GM20431 (cell line): ENCODE measurements at regions not wholly inside any gene's neighbourhood (a gene's known extent, or its start where the extent isn't known, plus 50 kb on each side); places are given as distances from the start of the nearest gene placed in this dataset.

Source experiments
- in situ Hi-C: fragments of 300-500 bp; cut with MseI, MboI; formaldehyde crosslinking; loops from one replicate; pipeline ENCODE4 v1.15.0; 2020; ENCODE audit warnings: low sequenced_read_pairs; ENCODE audit not compliant: unreplicated experiment

DNA sequence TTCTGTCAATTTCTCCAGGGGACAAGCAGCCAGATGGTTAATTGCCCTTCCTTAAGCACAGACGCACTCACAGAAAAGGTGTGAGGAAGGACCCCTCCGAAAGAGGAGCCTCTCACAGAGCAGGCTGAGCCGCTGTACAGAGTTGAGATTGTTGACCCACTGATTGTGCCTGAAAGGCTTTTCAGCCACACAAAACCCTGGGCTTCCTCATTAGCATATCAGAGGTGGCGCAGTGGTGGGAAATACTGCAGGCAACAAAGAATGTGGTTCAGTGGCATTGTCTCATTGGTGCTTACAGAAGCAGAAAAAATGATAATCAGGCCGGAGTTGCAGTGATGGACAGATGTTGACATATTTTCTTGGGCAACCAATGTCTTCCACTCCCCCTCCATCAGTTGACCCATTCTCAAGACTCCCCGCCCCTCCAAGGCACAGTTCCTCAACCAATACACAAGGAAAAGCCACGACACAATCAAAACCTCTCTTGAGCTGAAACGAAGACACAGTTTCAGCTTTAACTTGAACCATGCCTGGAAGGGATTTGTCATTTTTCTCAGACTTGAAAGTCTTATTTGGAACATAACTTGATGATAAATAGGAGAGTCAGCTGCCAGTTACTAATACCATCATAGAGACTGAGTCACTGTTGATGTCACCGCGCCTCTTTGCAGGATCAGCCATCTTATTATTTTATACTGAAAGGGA, 53.1 kb downstream of the ATXN3L start:
- in situ Hi-C loops, result loop anchor here (25.0 kb wide), 1 partner anchor 221 kb away; no protein-coding TSS in a partner anchor

DNA sequence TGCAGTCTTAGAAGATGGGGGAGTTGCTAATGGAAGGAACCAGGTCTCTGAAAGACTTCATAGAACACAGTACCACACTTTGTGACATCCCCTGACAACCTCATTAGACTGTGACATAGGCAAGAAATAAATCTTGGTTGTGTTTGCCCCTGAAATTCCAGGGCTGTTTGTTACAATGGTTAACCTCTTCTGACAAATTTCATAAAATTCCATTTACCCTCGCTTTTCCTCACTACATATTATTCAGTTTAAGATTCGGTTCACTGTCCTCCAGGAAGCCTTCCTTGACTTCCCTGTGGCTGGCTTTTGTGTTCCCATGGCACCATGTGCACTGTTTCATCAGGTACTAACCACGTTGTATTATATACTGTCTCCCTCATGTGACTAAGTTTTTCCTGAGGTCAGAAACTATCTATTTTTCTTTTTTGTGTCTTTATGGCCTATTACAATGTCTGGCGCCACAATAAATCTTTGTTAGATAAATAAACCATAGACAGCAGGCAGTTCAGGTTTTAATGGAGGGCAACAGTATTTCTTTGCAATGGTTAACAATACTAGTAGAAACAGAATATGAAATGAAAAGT, 54.2 kb downstream of the ATXN3L start:
- in situ Hi-C loops, result loop anchor here (25.0 kb wide), 1 partner anchor 222 kb away; no protein-coding TSS in a partner anchor

GRCh38 chrX:13265111-13265510, 54.7 kb downstream of the ATXN3L start:
- in situ Hi-C loops, result loop anchor here (25.0 kb wide), 1 partner anchor 222 kb away; no protein-coding TSS in a partner anchor

DNA sequence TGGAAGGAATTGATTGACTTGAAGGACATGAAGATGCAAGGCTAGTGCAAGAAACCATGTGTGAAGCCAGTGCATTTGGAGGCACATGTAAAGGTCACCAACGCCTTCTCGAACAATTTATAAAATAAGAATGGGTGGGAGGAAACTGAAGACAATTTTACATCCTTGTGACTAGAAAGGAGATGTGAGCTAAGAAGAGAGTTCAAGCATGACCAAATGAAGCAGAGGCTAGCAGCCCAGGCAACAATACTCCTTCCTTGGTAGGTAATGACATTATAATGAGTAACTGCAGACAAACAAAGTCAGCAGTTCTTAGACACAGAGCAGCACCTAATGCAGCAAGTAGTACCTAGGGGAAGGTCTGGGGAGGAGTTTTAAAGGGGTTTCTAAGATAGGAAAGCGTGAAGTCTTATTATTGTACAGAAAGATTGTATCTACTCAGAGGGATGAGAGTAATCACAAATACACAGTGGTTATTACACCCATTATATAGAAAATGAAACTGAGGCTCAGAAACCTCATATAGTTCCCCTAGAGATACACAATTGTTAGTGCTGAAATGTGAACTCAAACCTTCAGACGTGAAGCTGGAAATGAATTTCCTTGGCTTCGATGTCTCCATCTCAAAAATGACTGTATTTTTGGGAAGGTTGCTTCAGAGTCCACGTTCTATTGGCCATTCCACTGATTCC, 56.1 kb downstream of the ATXN3L start:
- in situ Hi-C loops, result loop anchor here (25.0 kb wide), 1 partner anchor 224 kb away; no protein-coding TSS in a partner anchor

DNA sequence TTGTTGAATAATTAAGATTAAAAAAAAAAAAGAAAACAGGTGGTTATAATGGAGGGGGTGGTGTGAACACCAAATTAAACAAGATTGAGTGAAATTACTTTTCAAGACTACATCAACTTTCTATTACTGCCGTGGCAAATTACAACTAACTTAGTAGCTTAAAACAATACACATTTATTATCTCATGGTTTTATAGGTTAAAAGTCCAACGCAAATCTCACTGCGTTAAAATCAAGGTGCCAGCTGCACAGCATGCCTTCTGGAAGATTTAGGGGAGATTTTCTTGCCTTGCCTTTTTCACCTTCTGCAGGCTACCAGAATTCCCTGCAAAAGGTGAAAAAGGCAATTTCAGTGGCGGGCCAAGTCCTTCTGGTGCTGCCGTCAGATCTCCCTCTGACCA, 58.5 kb downstream of the ATXN3L start:
- in situ Hi-C loops, result loop anchor here (25.0 kb wide), 1 partner anchor 226 kb away; no protein-coding TSS in a partner anchor

- in situ Hi-C loops, result loop anchor here (25.0 kb wide), 1 partner anchor 227 kb away; no protein-coding TSS in a partner anchor
Observed at GRCh38 chrX:13260598-13260997, 59.3 kb downstream of the ATXN3L start.

DNA sequence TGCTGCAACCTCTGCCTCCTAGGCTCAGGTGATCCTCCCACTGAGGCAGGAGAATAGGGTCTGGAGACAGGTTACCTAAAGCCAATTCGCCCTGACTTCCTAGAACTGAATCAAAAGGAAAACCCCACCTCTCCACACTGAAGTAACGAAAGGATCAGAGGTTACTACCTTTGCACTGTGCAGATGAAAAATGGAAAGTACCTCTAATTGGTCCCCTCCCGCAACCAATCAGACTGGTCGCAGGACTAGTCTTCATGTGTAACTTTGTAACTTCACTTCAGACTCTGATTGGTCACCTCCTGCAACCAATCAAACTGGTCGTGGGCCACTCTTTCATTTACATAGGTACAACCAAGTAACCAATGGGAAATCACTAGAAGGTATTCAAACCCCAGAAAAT, 61.1 kb downstream of the ATXN3L start:
- in situ Hi-C loops, result loop anchor here (25.0 kb wide), 1 partner anchor 229 kb away; no protein-coding TSS in a partner anchor

- in situ Hi-C loops, result loop anchor here (25.0 kb wide), 1 partner anchor 229 kb away; no protein-coding TSS in a partner anchor
Observed at GRCh38 chrX:13258052-13258444, 61.8 kb downstream of the ATXN3L start.

- in situ Hi-C loops, result loop anchor here (25.0 kb wide), 1 partner anchor 230 kb away; no protein-coding TSS in a partner anchor
Observed at GRCh38 chrX:13257223-13258051, 62.4 kb downstream of the ATXN3L start.

DNA sequence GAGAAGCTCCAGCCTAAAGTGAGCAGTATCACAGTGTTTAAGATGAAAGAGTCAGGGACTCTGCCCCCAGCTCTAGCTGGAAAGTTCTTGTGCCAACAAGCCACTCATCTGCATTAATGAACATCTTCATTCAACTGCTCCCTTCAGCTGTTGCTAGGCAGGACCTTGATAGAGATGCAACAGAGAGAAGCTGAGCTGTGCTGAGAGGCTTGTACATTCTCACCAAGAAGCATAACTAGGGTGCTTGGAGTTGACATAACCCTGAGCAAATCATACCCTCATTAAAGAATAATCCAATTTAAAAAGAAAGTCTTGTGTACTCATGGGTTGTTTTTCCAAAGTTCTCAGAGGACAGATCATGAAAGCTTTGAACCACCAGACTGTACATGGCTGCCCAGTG, 63.2 kb downstream of the ATXN3L start:
- in situ Hi-C loops, result loop anchor here (25.0 kb wide), 1 partner anchor 231 kb away; no protein-coding TSS in a partner anchor

GRCh38 chrX:13254870-13255269, 65.0 kb downstream of the ATXN3L start:
- in situ Hi-C loops, result loop anchor here (25.0 kb wide), 1 partner anchor 232 kb away; no protein-coding TSS in a partner anchor

DNA sequence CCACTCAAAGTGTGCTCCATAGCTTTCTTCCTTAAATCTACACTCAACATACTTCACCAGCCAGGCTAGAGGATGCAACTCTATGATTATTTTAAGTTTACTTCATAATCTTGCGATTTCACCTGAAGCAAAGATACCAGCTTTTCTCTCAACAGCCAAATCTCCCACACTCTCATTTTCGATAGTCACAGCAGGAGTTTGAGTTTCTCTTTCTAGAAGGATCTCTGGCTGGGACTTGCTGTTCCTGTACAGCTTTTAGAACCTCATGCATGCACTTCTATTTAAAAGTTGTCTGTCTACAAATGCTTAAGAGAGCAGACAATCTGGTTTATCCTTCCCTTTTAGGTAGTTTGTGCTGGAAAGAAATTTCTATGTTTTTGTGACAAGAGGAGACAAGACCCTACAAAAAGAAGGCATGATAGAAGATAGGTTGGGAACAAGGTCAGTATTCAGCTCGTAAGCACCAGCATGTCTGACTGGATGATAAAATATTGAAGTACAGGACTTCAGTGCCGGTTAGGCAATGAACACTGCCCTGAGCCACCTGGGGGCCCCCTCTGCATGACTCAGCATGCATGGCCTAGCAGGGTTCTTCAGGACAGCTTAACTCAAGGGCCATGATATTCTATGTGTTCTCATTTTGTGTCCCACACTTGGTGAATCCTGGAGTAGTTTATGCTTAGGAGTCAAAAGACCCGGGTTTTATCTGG, 65.6 kb downstream of the ATXN3L start:
- in situ Hi-C loops, result loop anchor here (25.0 kb wide), 1 partner anchor 233 kb away; no protein-coding TSS in a partner anchor

DNA sequence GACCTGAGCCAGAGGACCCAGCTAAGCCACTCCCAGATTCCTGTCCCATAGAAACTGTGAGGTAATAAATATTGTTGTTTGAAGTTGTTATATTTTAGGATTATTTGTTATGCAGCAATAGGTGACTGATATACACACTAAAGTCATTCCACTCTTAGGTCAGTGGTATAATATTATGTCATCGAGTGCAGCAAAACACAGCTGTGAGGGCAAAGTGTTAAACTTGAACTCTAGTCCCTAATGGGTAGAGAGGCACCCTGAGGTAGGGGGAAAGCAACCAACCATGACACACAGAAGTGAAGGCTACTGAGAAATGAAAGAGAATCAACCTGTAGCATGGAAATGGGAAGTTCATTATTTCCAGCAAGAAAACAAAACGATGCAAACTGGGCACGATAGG, 66.6 kb downstream of the ATXN3L start:
- in situ Hi-C loops, result loop anchor here (25.0 kb wide), 1 partner anchor 234 kb away; no protein-coding TSS in a partner anchor

GRCh38 chrX:13252726-13253125, 67.1 kb downstream of the ATXN3L start:
- in situ Hi-C loops, result loop anchor here (25.0 kb wide), 1 partner anchor 235 kb away; no protein-coding TSS in a partner anchor

- in situ Hi-C loops, result loop anchor here (25.0 kb wide), 1 partner anchor 236 kb away; no protein-coding TSS in a partner anchor
Observed at GRCh38 chrX:13250826-13251580, 68.8 kb downstream of the ATXN3L start.

- in situ Hi-C loops, result no loop called here
Observed at GRCh38 chrX:13248867-13249486, 70.9 kb downstream of the ATXN3L start.

- in situ Hi-C loops, result no loop called here
Observed at GRCh38 chrX:13239272-13239671, 80.6 kb downstream of the ATXN3L start.

DNA sequence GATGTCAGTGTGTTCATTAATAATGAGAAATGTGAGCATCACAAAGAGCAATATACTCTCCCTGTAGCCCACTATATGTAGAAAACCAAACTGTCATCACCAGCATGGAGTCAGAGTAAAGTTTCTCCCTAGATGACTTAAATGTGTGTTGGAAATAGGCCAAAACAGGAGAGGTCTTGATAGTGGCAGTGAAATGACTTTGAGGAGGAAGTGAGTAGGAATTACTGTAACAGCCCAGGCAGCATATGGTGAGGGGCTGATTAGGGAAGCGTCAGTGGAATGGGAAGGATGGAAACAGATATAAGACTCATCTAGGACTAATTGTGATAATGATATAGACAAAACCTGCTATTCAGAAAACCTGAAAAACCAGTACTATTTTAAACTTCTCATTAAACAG, 83.9 kb downstream of the ATXN3L start:
- in situ Hi-C loops, result no loop called here
